T-cell (primary cell): ENCODE measurements at regions not wholly inside any gene's neighbourhood (a gene's known extent, or its start where the extent isn't known, plus 50 kb on each side); places are given as distances from the start of the nearest gene placed in this dataset.
A peak's percentile ranks its signal among the peaks of the same experiment; 100 is the strongest.

Experiments
- ATAC-seq, 4 experiments: fragments of 200-7000 bp in 3 of 4; fragments of 150-1000 bp in 1 of 4; cut with Tn5 transposase; replicated peaks in 1 of 4; 1 replicate in 3 of 4; 2 replicates in 1 of 4; pipeline ENCODE4 v1.10.0; 2021; ENCODE audit warnings: moderate library complexity in 3 of 4, mild to moderate bottlenecking in 2 of 4, moderate number of reproducible peaks in 1 of 4
- CTCF ChIA-PET, 2 donors: fragments of 300-600 bp; sonication (Branson Sonifier 250); formaldehyde crosslinking; loops; one replicate each; lab custom pipeline; 2022; ENCODE audit warnings: antibody characterized with exemption in 2 of 2; lab: Charles Lee
- POLR2A ChIA-PET, 2 donors: fragments of 300-600 bp; sonication (Branson Sonifier 250); formaldehyde crosslinking; loops; one replicate each; lab custom pipeline; 2022; ENCODE audit warnings: antibody characterized with exemption in 2 of 2; lab: Charles Lee
- DNase-seq, 35 experiments: peaks; one replicate each; pipeline versions ENCODE4 v3.0.0 to v3.0.0-alpha.2; 2013 to 2023
- H3K27ac ChIP-seq: one replicate; pipeline ENCODE4 v1.5.1; 2013; ENCODE audit warnings: low read length
- H3K27me3 ChIP-seq, 2 experiments: replicated peaks in 1 of 2; 1 replicate in 1 of 2; 2 replicates in 1 of 2; pipeline versions ENCODE4 v1.6.1 to v1.7.0; 2013; ENCODE audit warnings: low read length in 1 of 2, mixed read lengths in 1 of 2; ENCODE audit not compliant: control insufficient read depth in 2 of 2, insufficient read depth in 2 of 2; ENCODE audit errors: extremely low read depth in 1 of 2
- H3K36me3 ChIP-seq, 2 donors: 1 replicate in 1 of 2; 2 replicates in 1 of 2; pipeline versions ENCODE4 v1.6.1 to v1.7.0; 2013; ENCODE audit warnings: low read length in 1 of 2; ENCODE audit not compliant: control insufficient read depth in 2 of 2, insufficient read depth in 1 of 2; ENCODE audit errors: extremely low read depth in 1 of 2
- H3K4me1 ChIP-seq, 2 experiments: 1 replicate in 1 of 2; 2 replicates in 1 of 2; pipeline versions ENCODE4 v1.6.1 to v1.7.0; 2013; ENCODE audit warnings: low read length in 2 of 2, mixed read lengths in 1 of 2; ENCODE audit not compliant: insufficient read depth in 2 of 2, control insufficient read depth in 1 of 2; ENCODE audit errors: extremely low read depth in 1 of 2
- H3K4me3 ChIP-seq, 2 donors: 1 replicate in 1 of 2; 2 replicates in 1 of 2; pipeline versions ENCODE4 v1.5.1 to v1.7.0; 2013; ENCODE audit warnings: mild to moderate bottlenecking in 2 of 2, low read length in 1 of 2, moderate library complexity in 1 of 2; ENCODE audit not compliant: control insufficient read depth in 1 of 2; ENCODE audit errors: extremely low read depth in 1 of 2
- H3K9me3 ChIP-seq: 2 replicates; pipeline ENCODE4 v1.7.0; 2013
- H3K27ac Mint-ChIP-seq, 2 donors: one replicate each; pipeline ENCODE4 v1.8.0; 2020 to 2021; ENCODE audit warnings: mild to moderate bottlenecking in 2 of 2, mixed read lengths in 2 of 2
- H3K27me3 Mint-ChIP-seq, 2 donors: one replicate each; pipeline ENCODE4 v1.8.0; 2021 to 2022; ENCODE audit warnings: mixed read lengths in 2 of 2
- H3K36me3 Mint-ChIP-seq: one replicate; pipeline ENCODE4 v1.8.0; 2021; ENCODE audit warnings: mixed read lengths
- H3K4me1 Mint-ChIP-seq, 3 donors: one replicate each; pipeline ENCODE4 v1.8.0; 2020 to 2022; ENCODE audit warnings: mixed read lengths in 3 of 3, mild to moderate bottlenecking in 1 of 3
- H3K4me3 Mint-ChIP-seq, 3 donors: one replicate each; pipeline ENCODE4 v1.8.0; 2020 to 2022; ENCODE audit warnings: mild to moderate bottlenecking in 3 of 3, mixed read lengths in 3 of 3, moderate library complexity in 3 of 3
- H3K9me3 Mint-ChIP-seq, 3 donors: one replicate each; pipeline ENCODE4 v1.8.0; 2020 to 2022; ENCODE audit warnings: mixed read lengths in 3 of 3
- WGBS: methylation state at CpG from one replicate; pipeline ENCODE4 v1.1.5; 2013; ENCODE audit warnings: missing lambda C conversion rate; ENCODE audit not compliant: insufficient coverage; 5-methylcytosine and 5-hydroxymethylcytosine counted together

- no peaks in the 10 kb centered on the region for H3K36me3 ChIP-seq
- H3K9me3 Mint-ChIP-seq, result peaks cover 3 to 13% (median 9%) of the 10 kb centered on the region in 3 donors
- H3K27ac Mint-ChIP-seq, result peak overlapping the region in 1 of 2 donors; percentile 24
- CTCF ChIA-PET, result interaction anchor here in 1 of 2 donors (0.6 kb wide), 1 partner anchor 1186 kb away, joined by 4 read pairs; no protein-coding TSS in a partner anchor
- DNase-seq (no peak), ATAC-seq (no peak)
- no peaks in the 10 kb centered on the region for H3K4me1 ChIP-seq
- no peak overlapping the region for H3K27ac ChIP-seq
- 60% methylated on average over 1 of the region's 1 CpG for WGBS
- no peak overlapping the region for H3K4me3 Mint-ChIP-seq
- H3K4me3 ChIP-seq, result no peak overlapping the region
- no peaks in the 10 kb centered on the region for H3K27me3 Mint-ChIP-seq
- no peaks in the 10 kb centered on the region for H3K9me3 ChIP-seq
- POLR2A ChIA-PET, result interaction anchor here in 1 of 2 donors (0.7 kb wide), 1 partner anchor 11 kb away, joined by 3 read pairs; no protein-coding TSS in a partner anchor
- H3K27me3 ChIP-seq, result no peaks in the 10 kb centered on the region
- peaks cover 0 to 2% (median 0%) of the 10 kb centered on the region in 3 donors for H3K4me1 Mint-ChIP-seq
- peaks cover 3% of the 10 kb centered on the region for H3K36me3 Mint-ChIP-seq
These were observed 91.8 kb upstream of the GLRA1 start for GRCh38 chr5:152016421-152016820.

- no peak overlapping the region for H3K27ac Mint-ChIP-seq
- no peak overlapping the region for H3K4me3 Mint-ChIP-seq
- no peak overlapping the region for H3K4me3 ChIP-seq
- H3K27ac ChIP-seq, result no peak overlapping the region
- 29% methylated on average over 2 of the region's 3 CpGs for WGBS
- peaks cover 0 to 4% (median 1%) of the 10 kb centered on the region in 3 donors for H3K4me1 Mint-ChIP-seq
- no peak for ATAC-seq
- ChIA-PET POLR2A (no interaction called here), CTCF (no interaction called here)
- H3K9me3 Mint-ChIP-seq, result peaks cover under 1 to 10% (median 8%) of the 10 kb centered on the region in 3 donors
- H3K36me3 ChIP-seq, result no peaks in the 10 kb centered on the region
- H3K36me3 Mint-ChIP-seq, result no peaks in the 10 kb centered on the region
- H3K9me3 ChIP-seq, result no peaks in the 10 kb centered on the region
- H3K4me1 ChIP-seq, result no peaks in the 10 kb centered on the region
- DNase-seq, result no peak
- no peaks in the 10 kb centered on the region for H3K27me3 ChIP-seq
- no peaks in the 10 kb centered on the region for H3K27me3 Mint-ChIP-seq
These were observed 83.1 kb upstream of the GLRA1 start for GRCh38 chr5:152007653-152008335.

- ChIA-PET POLR2A (no interaction called here), CTCF (no interaction called here)
- H3K9me3 Mint-ChIP-seq, result peaks cover 13 to 24% (median 19%) of the 10 kb centered on the region in 3 donors
- WGBS, result 87% methylated on average over 5 of the region's 13 CpGs
- Histone ChIP-seq H3K27ac (no peak overlapping the region), H3K36me3 (no peaks in the 10 kb centered on the region), H3K4me1 (no peaks in the 10 kb centered on the region), H3K9me3 (no peaks in the 10 kb centered on the region), H3K4me3 (no peak overlapping the region), H3K27me3 (no peaks in the 10 kb centered on the region)
- ATAC-seq, result no peak
- no peak for DNase-seq
- H3K4me1 Mint-ChIP-seq, result peaks cover 0 to 4% (median 1%) of the 10 kb centered on the region in 3 donors
- H3K4me3 Mint-ChIP-seq, result no peak overlapping the region
- no peaks in the 10 kb centered on the region for H3K27me3 Mint-ChIP-seq
- no peak overlapping the region for H3K27ac Mint-ChIP-seq
- H3K36me3 Mint-ChIP-seq, result no peaks in the 10 kb centered on the region
These were observed 79.4 kb upstream of the GLRA1 start for GRCh38 chr5:152004095-152004494.
